H1 (cell line): ENCODE measurements at regions not wholly inside any gene's neighbourhood (a gene's known extent, or its start where the extent isn't known, plus 50 kb on each side); places are given as distances from the start of the nearest gene placed in this dataset.

Source experiments
- CTCF ChIA-PET: fragments of 300-600 bp; sonication (Branson Sonifier 250); formaldehyde crosslinking; loops from one replicate; lab custom pipeline; 2021; ENCODE audit not compliant: partially characterized antibody; lab: Charles Lee
- POLR2A ChIA-PET: fragments of 300-600 bp; sonication (Branson Sonifier 250); formaldehyde crosslinking; loops from one replicate; lab custom pipeline; 2021; ENCODE audit warnings: inconsistent platforms; ENCODE audit not compliant: partially characterized antibody; lab: Charles Lee
- DNase-seq, 2 experiments: peaks; one replicate each; pipeline versions ENCODE4 v3.0.0 to v3.0.0-alpha.2; 2010 to 2022; ENCODE audit warnings: low spot score in 2 of 2, low read depth in 1 of 2, mixed read lengths in 1 of 2
- FAIRE-seq: peaks from 2 replicates; lab custom pipeline; 2011; peaks lifted over from hg19 to GRCh38; lab: Jason Lieb, UNC
- H2AFZ ChIP-seq: 2 replicates; pipeline ENCODE4 v1.8.1; 2012; ENCODE audit warnings: low read length, inconsistent platforms
- H2AK5ac ChIP-seq: 2 replicates; pipeline ENCODE4 v1.6.1; 2013; ENCODE audit warnings: low read depth, low read length
- H2BK120ac ChIP-seq: replicated peaks from 2 replicates; pipeline ENCODE3; 2013; ENCODE audit warnings: low read depth, low read length, inconsistent platforms
- H2BK12ac ChIP-seq: 2 replicates; pipeline ENCODE4 v1.6.1; 2013; ENCODE audit warnings: low read depth, low read length
- H2BK15ac ChIP-seq: 2 replicates; pipeline ENCODE4 v1.6.1; 2013; ENCODE audit warnings: low read length
- H2BK20ac ChIP-seq: 2 replicates; pipeline ENCODE4 v1.6.1; 2013; ENCODE audit warnings: low read length
- H2BK5ac ChIP-seq: 2 replicates; pipeline ENCODE4 v1.6.1; 2013; ENCODE audit warnings: low read depth, low read length
- H3K14ac ChIP-seq: 2 replicates; pipeline ENCODE4 v1.6.1; 2013; ENCODE audit warnings: inconsistent platforms; ENCODE audit not compliant: insufficient read length
- H3K18ac ChIP-seq: 2 replicates; pipeline ENCODE4 v1.6.1; 2013; ENCODE audit warnings: low read length; ENCODE audit errors: extremely low read depth
- H3K23ac ChIP-seq: 2 replicates; pipeline ENCODE4 v1.6.1; 2013; ENCODE audit warnings: inconsistent platforms; ENCODE audit not compliant: insufficient read length
- H3K23me2 ChIP-seq: 2 replicates; pipeline ENCODE4 v1.6.1; 2013; ENCODE audit warnings: low read depth, low read length
- H3K27ac ChIP-seq: 2 replicates; pipeline ENCODE4 v1.6.1; 2011; ENCODE audit warnings: low read depth, low read length, inconsistent platforms
- H3K27me3 ChIP-seq, 4 experiments: replicated peaks in 1 of 4; 1 replicate in 1 of 4; 2 replicates in 3 of 4; pipeline versions ENCODE4 v1.6.1 to v1.8.1; 2011 to 2013; ENCODE audit warnings: low read length in 3 of 4, mild to moderate bottlenecking in 3 of 4, inconsistent platforms in 2 of 4, mixed read lengths in 2 of 4, moderate library complexity in 1 of 4; ENCODE audit not compliant: control insufficient read depth in 3 of 4, insufficient read depth in 3 of 4; ENCODE audit errors: extremely low read depth in 1 of 4
- H3K36me3 ChIP-seq, 4 experiments: 2 replicates each; pipeline versions ENCODE4 v1.6.1 to v1.8.1; 2011 to 2013; ENCODE audit warnings: mild to moderate bottlenecking in 4 of 4, low read length in 3 of 4, moderate library complexity in 2 of 4, control low read depth in 1 of 4, inconsistent platforms in 1 of 4; ENCODE audit not compliant: insufficient read depth in 4 of 4, control insufficient read depth in 2 of 4
- H3K4ac ChIP-seq: replicated peaks from 2 replicates; pipeline ENCODE3; 2013; ENCODE audit warnings: low read length, low read depth, mixed read lengths, inconsistent platforms; ENCODE audit not compliant: insufficient read length
- H3K4me1 ChIP-seq, 4 experiments: replicated peaks in 1 of 4; 1 replicate in 1 of 4; 2 replicates in 3 of 4; pipeline versions ENCODE4 v1.6.1 to v1.8.1; 2011 to 2013; ENCODE audit warnings: low read length in 3 of 4, inconsistent platforms in 2 of 4, mixed read lengths in 1 of 4; ENCODE audit not compliant: insufficient read depth in 4 of 4, control insufficient read depth in 3 of 4
- H3K4me2 ChIP-seq, 2 experiments: 2 replicates each; pipeline versions ENCODE4 v1.6.1 to v1.8.1; 2011 to 2013; ENCODE audit warnings: low read depth in 2 of 2, low read length in 2 of 2, control low read depth in 1 of 2, inconsistent platforms in 1 of 2, mild to moderate bottlenecking in 1 of 2; ENCODE audit not compliant: insufficient read depth in 1 of 2
- H3K4me3 ChIP-seq, 4 experiments: fragments of 200-600, 300-600 bp in 1 of 4; sonication (generic), shearing (Covaris generic), sonication (Bioruptor Twin) in 1 of 4; 2 replicates each; pipeline versions ENCODE4 v1.5.1 to v1.8.1; 2011 to 2016; ENCODE audit warnings: low read length in 4 of 4, low read depth in 3 of 4, control low read depth in 2 of 4, inconsistent platforms in 2 of 4, mild to moderate bottlenecking in 2 of 4, mixed read lengths in 1 of 4, moderate library complexity in 1 of 4; ENCODE audit not compliant: insufficient read depth in 2 of 4; ENCODE audit errors: extremely low read depth in 1 of 4
- H3K56ac ChIP-seq: replicated peaks from 2 replicates; pipeline ENCODE3; 2013; ENCODE audit warnings: low read depth, mild to moderate bottlenecking, mixed read lengths, low read length, inconsistent platforms; ENCODE audit not compliant: insufficient read length
- H3K79me1 ChIP-seq: 2 replicates; pipeline ENCODE4 v1.6.1; 2013; ENCODE audit warnings: low read depth, low read length, control low read depth
- H3K79me2 ChIP-seq, 2 experiments: 2 replicates each; pipeline versions ENCODE4 v1.6.1 to v1.8.1; 2012 to 2013; ENCODE audit warnings: low read length in 2 of 2, mild to moderate bottlenecking in 2 of 2, inconsistent platforms in 1 of 2; ENCODE audit not compliant: insufficient read depth in 2 of 2, control insufficient read depth in 1 of 2
- H3K9ac ChIP-seq, 4 experiments: replicated peaks in 1 of 4; 1 replicate in 1 of 4; 2 replicates in 3 of 4; pipeline versions ENCODE4 v1.6.1 to v1.8.1; 2011 to 2013; ENCODE audit warnings: low read depth in 3 of 4, low read length in 3 of 4, control low read depth in 2 of 4, mild to moderate bottlenecking in 2 of 4, moderate library complexity in 2 of 4, inconsistent platforms in 1 of 4; ENCODE audit errors: extremely low read depth in 1 of 4
- H3K9me3 ChIP-seq, 2 experiments: 2 replicates each; pipeline versions ENCODE4 v1.6.1 to v1.8.1; 2012 to 2013; ENCODE audit warnings: mild to moderate bottlenecking in 2 of 2, moderate library complexity in 2 of 2, control low read depth in 1 of 2, inconsistent platforms in 1 of 2, low read depth in 1 of 2, low read length in 1 of 2, mixed read lengths in 1 of 2; ENCODE audit not compliant: insufficient read depth in 2 of 2
- H4K20me1 ChIP-seq, 2 experiments: replicated peaks in 1 of 2; 2 replicates each; pipeline versions ENCODE3 to v1.8.1; 2011 to 2013; ENCODE audit warnings: inconsistent platforms in 2 of 2, low read length in 2 of 2, mild to moderate bottlenecking in 1 of 2; ENCODE audit not compliant: insufficient read depth in 2 of 2, control insufficient read depth in 1 of 2
- H4K5ac ChIP-seq: 2 replicates; pipeline ENCODE4 v1.6.1; 2013; ENCODE audit warnings: low read length, low read depth, mixed read lengths, inconsistent platforms; ENCODE audit not compliant: insufficient read length
- H4K8ac ChIP-seq: 2 replicates; pipeline ENCODE4 v1.8.0; 2013; ENCODE audit warnings: mild to moderate bottlenecking, moderate library complexity, low read length, inconsistent platforms; ENCODE audit not compliant: insufficient read depth; ENCODE audit errors: extremely low read depth
- H4K91ac ChIP-seq: replicated peaks from 2 replicates; pipeline ENCODE3; 2013; ENCODE audit warnings: low read length, mixed read lengths, inconsistent platforms; ENCODE audit not compliant: insufficient read length
- BRCA1 ChIP-seq: IDR thresholded peaks from 2 replicates; pipeline ENCODE4 v1.6.1; 2012; ENCODE audit warnings: low read depth, low read length, improper control_type of control experiment
- CBX8 ChIP-seq: fragments of 300-800, 300-1000 bp; sonication (generic); IDR thresholded peaks from 2 replicates; pipeline ENCODE4 v1.7.1; 2016; ENCODE audit warnings: low read depth, low read length, borderline replicate concordance
- EGR1 ChIP-seq: IDR thresholded peaks from 2 replicates; pipeline ENCODE4 v1.6.1; 2011; ENCODE audit warnings: low read depth, low read length, borderline replicate concordance
- FOSL1 ChIP-seq: IDR thresholded peaks from 2 replicates; pipeline ENCODE4 v1.6.1; 2011; ENCODE audit warnings: mild to moderate bottlenecking, low read depth, low read length, moderate library complexity; ENCODE audit not compliant: insufficient read depth
- JUN ChIP-seq: IDR thresholded peaks from 2 replicates; pipeline ENCODE4 v1.6.1; 2011; ENCODE audit warnings: low read depth, mild to moderate bottlenecking, improper control_type of control experiment, low read length
- KDM1A ChIP-seq: fragments of 200-600, 300-600 bp; sonication (generic); IDR thresholded peaks from 2 replicates; pipeline ENCODE4 v1.7.1; 2016; ENCODE audit warnings: mild to moderate bottlenecking, low read length, borderline replicate concordance
- RFX5 ChIP-seq: IDR thresholded peaks from 2 replicates; pipeline ENCODE4 v1.6.1; 2011; ENCODE audit warnings: low read depth, low read length, improper control_type of control experiment, borderline replicate concordance
- RNF2 ChIP-seq: fragments of 200-900, 300-1000 bp; sonication (generic); IDR thresholded peaks from 2 replicates; pipeline ENCODE4 v1.7.1; 2016; ENCODE audit warnings: borderline replicate concordance, low read depth, mild to moderate bottlenecking, antibody characterized with exemption, low read length; ENCODE audit not compliant: poor library complexity, severe bottlenecking; ENCODE audit errors: missing control alignments
- SP1 ChIP-seq: IDR thresholded peaks from 2 replicates; pipeline ENCODE4 v1.6.1; 2011; ENCODE audit warnings: low read depth, low read length
- SP2 ChIP-seq: IDR thresholded peaks from 2 replicates; pipeline ENCODE4 v1.6.1; 2012; ENCODE audit warnings: mild to moderate bottlenecking, low read length, inconsistent platforms
- WGBS, 2 experiments: shearing (Covaris generic) in 1 of 2; methylation state at CpG; one replicate each; pipeline versions ENCODE4 v1.1.6 to v1.1.7; 2013 to 2015; ENCODE audit warnings: low lambda C conversion rate in 2 of 2, mixed read lengths in 2 of 2, inconsistent platforms in 1 of 2, low coverage in 1 of 2, missing lambda C conversion rate in 1 of 2; ENCODE audit not compliant: insufficient replicate concordance in 2 of 2, insufficient coverage in 1 of 2, insufficient read length in 1 of 2; ENCODE audit errors: extremely low coverage in 1 of 2, missing lambda C conversion rate in 1 of 2; 5-methylcytosine and 5-hydroxymethylcytosine counted together
- TF ChIP-seq, protein P1 (sequence below): IDR thresholded peaks from 2 replicates; pipeline ENCODE4 v1.6.1; 2012; ENCODE audit warnings: inconsistent platforms

DNA sequence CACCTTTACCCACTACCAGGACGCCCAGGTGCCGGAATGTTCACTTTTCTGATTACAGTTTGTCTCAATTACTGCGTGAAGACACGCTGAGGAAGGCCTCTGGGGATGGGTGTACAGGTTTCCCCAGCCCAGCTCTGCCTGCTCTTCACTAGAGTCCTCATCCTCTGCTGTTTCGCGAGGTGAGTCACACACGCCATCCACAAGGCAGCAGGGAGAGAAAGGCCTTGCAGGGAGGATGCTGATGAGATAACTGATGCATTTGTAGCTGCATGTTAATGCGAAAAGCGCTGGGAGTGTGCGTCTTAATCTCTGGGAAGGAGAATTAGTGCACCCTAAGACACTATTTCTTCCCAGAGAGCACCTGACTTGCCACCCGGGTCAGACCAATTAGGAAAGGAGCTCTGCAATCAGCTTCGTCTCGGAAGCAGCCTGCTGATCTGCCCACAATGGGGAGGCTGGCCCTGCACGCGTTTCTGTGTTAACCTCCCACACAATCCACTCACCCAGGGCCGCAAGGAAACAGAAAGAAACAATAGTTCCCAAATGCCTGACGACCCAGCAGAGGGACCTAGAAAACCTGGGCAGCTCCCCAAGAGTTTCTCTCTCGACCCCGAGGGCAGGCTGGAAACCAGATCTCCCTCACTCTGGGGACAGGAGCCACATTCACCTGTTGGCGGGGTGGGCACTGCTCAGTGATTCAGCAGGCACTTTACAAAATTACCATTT lies 578.7 kb downstream of the GLRX3 start:
- Histone ChIP-seq H4K5ac (no peak overlapping the region), H2BK12ac (no peak overlapping the region), H2AFZ (0 out of 2 replicates have a peak overlapping the region, but pooled peaks have one; percentile 47), H3K4me3 (no peak overlapping the region), H3K23ac (no peak overlapping the region), H2BK5ac (no peak overlapping the region), H3K36me3 (no peaks in the 10 kb centered on the region), H4K20me1 (no peaks in the 10 kb centered on the region), H3K18ac (no peak overlapping the region), H3K9me3 (no peaks in the 10 kb centered on the region), H3K56ac (no peak overlapping the region), H4K91ac (no peak overlapping the region), H3K4me2 (no peak overlapping the region), H3K79me2 (no peaks in the 10 kb centered on the region), H2BK20ac (no peak overlapping the region), H3K4me1 (no peaks in the 10 kb centered on the region), H4K8ac (no peak overlapping the region), H3K4ac (no peak overlapping the region), H3K27me3 (no peaks in the 10 kb centered on the region), H3K27ac (no peak overlapping the region), H3K79me1 (no peaks in the 10 kb centered on the region), H3K9ac (no peak overlapping the region), H2BK120ac (no peak overlapping the region), H3K23me2 (no peaks in the 10 kb centered on the region), H3K14ac (no peak overlapping the region), H2BK15ac (no peak overlapping the region), H2AK5ac (no peak overlapping the region)
- 89% methylated on average over 20 of the region's 20 CpGs; no CpG with 5 or more reads in 1 of the 2 experiments for WGBS, 2 experiments
- ChIA-PET CTCF (interaction anchor here (0.7 to 1.5 kb wide), 3 partner anchors 16 to 30 kb away, joined by 3 to 4 read pairs (median 3); no protein-coding TSS in a partner anchor), POLR2A (no interaction called here)
- FAIRE-seq (no peak), DNase-seq (no peak)
- TF ChIP-seq EGR1 (no peak), JUN (no peak), RNF2 (no peak), CBX8 (no peak), SP1 (no peak), FOSL1 (no peak), BRCA1 (no peak), KDM1A (no peak), RFX5 (no peak), SP2 (no peak)
- TF ChIP-seq, protein P1, sequence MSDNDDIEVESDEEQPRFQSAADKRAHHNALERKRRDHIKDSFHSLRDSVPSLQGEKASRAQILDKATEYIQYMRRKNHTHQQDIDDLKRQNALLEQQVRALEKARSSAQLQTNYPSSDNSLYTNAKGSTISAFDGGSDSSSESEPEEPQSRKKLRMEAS, result no peak
